ENCODE measurements at regions not wholly inside any gene's neighbourhood (a gene's known extent, or its start where the extent isn't known, plus 50 kb on each side); places are given as distances from the start of the nearest gene placed in this dataset.

- TF ChIP-seq, protein P1, sequence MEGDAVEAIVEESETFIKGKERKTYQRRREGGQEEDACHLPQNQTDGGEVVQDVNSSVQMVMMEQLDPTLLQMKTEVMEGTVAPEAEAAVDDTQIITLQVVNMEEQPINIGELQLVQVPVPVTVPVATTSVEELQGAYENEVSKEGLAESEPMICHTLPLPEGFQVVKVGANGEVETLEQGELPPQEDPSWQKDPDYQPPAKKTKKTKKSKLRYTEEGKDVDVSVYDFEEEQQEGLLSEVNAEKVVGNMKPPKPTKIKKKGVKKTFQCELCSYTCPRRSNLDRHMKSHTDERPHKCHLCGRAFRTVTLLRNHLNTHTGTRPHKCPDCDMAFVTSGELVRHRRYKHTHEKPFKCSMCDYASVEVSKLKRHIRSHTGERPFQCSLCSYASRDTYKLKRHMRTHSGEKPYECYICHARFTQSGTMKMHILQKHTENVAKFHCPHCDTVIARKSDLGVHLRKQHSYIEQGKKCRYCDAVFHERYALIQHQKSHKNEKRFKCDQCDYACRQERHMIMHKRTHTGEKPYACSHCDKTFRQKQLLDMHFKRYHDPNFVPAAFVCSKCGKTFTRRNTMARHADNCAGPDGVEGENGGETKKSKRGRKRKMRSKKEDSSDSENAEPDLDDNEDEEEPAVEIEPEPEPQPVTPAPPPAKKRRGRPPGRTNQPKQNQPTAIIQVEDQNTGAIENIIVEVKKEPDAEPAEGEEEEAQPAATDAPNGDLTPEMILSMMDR (IDR thresholded peaks at IDR 0.05; ENCODE audit: low read depth, low read length): no peak
- no peak for TF ChIP-seq EZH2phosphoT487 (IDR thresholded peaks at IDR 0.05; ENCODE audit: low read depth)
These were observed 63.8 kb upstream of the SNRK start for GRCh38 chr3:43222590-43222989.

Measured in OCI-LY3 (cell line).